GM11168 (cell line): ENCODE measurements at regions not wholly inside any gene's neighbourhood (a gene's known extent, or its start where the extent isn't known, plus 50 kb on each side); places are given as distances from the start of the nearest gene placed in this dataset.

Experiments
- in situ Hi-C: fragments of 300-500 bp; cut with MboI; formaldehyde crosslinking; loops from one replicate; pipeline ENCODE4 v1.12.0; 2022; ENCODE audit warnings: low sequenced_read_pairs; ENCODE audit not compliant: unreplicated experiment

- in situ Hi-C loops: loop anchor here (25.0 kb wide), 2 partner anchors 534 to 1084 kb away; no protein-coding TSS in a partner anchor
Observed at GRCh38 chr7:82571047-82571446, 127.5 kb upstream of the CACNA2D1 start.

DNA sequence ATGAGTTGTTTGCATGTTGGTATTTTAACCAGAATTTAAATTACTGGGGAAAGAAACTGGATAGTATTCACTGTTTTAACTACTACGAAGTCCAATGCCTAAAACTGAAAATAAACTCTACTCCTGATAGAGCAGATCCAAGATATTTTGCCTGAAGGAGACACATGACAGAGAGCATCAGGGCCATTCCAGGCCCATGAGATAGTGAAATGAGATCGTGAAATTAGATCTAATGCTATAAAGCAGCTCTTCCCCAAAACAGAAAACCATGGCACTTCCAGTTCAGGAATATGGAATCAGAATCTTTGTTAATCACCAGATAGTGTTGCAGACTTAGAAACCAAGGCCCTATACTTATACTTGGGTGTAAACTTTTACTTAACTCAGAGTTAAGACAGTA is 124.3 kb upstream of the CACNA2D1 start:
- in situ Hi-C loops: loop anchor here (25.0 kb wide), 2 partner anchors 531 to 1081 kb away; no protein-coding TSS in a partner anchor

DNA sequence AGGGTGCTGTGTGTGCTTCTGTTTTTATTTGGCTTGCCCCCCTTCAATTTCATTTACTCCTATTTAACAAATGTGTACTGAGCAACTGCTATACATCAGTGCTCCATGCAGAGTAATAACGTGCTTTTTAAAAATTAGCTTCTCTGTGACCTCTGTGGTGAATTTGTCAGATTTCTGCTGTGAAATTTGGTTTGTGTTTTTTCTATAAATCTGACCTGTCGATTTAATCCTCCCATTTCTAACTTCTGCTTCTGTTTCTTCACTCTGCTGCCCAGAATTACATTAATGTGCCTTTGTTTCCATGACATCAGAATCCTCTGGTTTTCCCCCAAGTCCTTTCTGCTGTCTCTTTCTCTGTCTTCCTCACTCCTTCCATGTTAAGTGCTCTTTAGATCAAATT is 123.8 kb upstream of the CACNA2D1 start:
- in situ Hi-C loops: loop anchor here (25.0 kb wide), 2 partner anchors 530 to 1080 kb away; no protein-coding TSS in a partner anchor

- in situ Hi-C loops: loop anchor here (25.0 kb wide), 2 partner anchors 529 to 1079 kb away; no protein-coding TSS in a partner anchor
Observed at GRCh38 chr7:82566752-82567151, 123.2 kb upstream of the CACNA2D1 start.

DNA sequence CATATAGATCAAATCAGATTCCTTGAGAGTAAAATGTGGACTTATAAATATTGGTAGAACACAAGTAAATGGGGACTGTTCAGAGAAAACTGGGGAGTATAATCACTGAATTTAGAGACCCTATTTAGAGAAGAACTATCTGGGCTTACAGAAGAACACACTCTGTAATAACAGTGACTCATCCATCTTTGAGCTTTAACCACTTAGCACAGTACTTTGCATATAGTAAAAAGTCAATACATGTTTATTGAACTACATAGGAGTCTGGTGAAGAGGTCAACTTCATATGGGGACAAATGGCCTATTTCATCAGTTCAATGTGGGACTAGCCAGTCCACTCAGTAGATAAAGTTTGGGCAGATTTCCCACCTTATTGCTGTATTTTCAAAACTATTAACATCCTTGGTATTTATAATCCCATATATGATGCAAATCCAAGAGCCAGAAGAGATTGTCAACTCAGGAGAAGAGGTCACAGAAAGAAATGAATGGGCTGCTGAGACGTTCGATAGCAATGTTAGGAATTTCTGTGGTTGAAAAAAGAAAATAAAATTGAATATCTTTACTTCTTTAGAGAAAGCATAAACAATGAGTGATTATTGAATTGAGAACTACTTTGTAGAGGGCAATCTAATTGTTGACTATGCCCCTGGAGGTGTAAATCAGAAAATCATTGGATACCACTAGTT is 119.3 kb upstream of the CACNA2D1 start:
- in situ Hi-C loops: loop anchor here (25.0 kb wide), 2 partner anchors 526 to 1076 kb away; no protein-coding TSS in a partner anchor

DNA sequence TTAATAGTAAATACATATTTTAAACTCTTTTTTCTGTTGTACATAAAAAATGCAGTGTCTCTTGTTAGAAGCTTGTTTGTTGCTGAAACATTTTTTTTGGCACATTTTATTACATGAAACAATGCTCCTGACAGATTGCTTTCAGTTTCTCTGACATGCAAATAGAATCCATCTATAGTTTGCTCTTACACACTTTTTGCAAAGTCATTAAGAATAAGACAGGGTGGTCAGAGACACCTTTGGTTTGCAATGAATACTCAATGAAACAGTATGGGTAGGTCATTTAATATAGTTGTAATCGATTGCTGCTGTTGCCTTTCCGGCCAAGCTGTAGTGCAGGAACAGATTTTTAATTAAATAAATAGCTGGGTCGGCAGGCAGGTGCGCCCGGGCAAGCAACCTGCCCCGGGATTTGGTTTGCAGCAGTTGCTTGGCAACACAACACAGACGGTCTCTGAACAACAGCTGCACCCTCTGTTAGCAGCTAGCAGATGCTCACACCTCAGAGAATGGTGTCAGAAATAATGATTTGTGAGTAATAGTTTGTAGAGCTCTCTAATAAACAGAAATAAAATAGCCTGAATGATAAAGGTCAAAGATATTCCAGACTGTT is 115.7 kb upstream of the CACNA2D1 start:
- in situ Hi-C loops: loop anchor here (25.0 kb wide), 2 partner anchors 522 to 1072 kb away; no protein-coding TSS in a partner anchor

- in situ Hi-C loops: loop anchor here (25.0 kb wide), 2 partner anchors 512 to 1062 kb away; no protein-coding TSS in a partner anchor
Observed at GRCh38 chr7:82549616-82550285, 106.2 kb upstream of the CACNA2D1 start.

DNA sequence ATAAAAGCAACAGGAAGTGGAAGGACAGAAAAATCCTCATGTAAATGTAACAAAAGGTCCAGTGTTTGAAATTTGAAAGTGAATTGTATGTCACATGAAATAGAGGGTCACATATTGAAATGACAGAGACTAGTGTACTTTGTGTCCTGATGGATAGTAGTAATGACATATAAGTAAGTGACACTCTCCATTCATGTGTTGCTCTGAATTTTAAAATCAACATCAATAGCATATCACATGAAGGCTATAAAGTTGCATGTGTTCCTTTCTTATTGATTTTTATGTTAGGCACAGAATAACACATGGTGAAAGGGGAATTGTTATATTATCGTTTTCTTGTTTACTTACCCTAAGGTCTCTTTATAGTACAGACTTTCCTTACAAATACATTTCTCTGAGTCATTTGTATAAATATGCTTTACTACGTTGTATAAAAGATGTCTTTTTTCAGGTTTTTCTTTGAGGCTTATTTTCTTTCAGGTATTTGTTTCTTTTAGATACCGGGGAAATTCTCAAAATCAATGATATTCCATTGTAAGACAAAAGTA is 104.6 kb upstream of the CACNA2D1 start:
- in situ Hi-C loops: no loop called here

GRCh38 chr7:82542665-82543064 is 99.1 kb upstream of the CACNA2D1 start:
- in situ Hi-C loops: no loop called here

GRCh38 chr7:82539969-82540368 is 96.4 kb upstream of the CACNA2D1 start:
- in situ Hi-C loops: no loop called here

DNA sequence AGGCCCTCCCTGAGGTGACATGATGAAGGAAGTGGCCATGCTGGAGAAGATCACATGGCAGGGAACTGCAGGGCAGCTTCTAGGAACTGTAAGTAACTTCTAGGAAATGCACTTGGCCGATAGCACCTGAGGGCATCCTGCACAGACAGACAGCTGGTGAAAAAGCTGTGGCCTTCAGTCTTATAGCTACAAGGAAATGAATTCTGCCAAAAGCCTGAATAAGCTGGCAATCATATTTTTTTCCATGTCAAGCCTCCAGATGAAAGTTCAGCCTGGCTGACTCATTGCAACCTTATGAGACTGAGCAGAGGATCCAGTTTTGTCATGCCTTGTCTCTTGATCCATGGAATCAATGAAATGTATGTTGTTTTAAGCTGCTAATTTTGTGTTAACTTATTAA is 91.1 kb upstream of the CACNA2D1 start:
- in situ Hi-C loops: no loop called here

- in situ Hi-C loops: no loop called here
Observed at GRCh38 chr7:82530361-82530760, 86.8 kb upstream of the CACNA2D1 start.

- in situ Hi-C loops: no loop called here
Observed at GRCh38 chr7:82528577-82529310, 85.2 kb upstream of the CACNA2D1 start.

GRCh38 chr7:82527851-82528250 is 84.3 kb upstream of the CACNA2D1 start:
- in situ Hi-C loops: no loop called here

DNA sequence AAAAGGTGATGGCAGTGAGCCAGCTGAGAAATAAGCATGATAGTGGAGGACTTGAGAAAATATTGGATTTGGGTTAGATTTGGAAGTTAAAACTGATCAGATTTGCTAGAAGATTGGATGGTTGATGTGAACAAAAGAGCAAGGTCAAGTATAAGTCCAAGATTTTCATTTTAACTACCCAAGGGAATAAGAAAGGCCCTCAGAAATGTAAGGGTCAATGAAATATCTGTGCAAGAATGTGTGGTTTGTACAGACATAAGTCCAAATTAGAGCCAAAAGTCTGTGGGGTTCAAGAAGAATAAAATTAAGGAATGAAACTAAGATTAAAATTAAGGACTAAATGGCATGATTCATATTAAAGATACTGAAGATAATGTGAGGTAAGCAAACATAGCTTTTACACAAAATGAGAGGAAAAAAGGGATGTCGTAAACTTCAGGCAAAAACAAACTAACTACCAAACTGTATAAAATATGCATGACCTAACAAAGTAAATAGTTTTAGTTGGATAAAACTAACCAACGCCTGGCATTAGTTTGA is 78.4 kb upstream of the CACNA2D1 start:
- in situ Hi-C loops: no loop called here

DNA sequence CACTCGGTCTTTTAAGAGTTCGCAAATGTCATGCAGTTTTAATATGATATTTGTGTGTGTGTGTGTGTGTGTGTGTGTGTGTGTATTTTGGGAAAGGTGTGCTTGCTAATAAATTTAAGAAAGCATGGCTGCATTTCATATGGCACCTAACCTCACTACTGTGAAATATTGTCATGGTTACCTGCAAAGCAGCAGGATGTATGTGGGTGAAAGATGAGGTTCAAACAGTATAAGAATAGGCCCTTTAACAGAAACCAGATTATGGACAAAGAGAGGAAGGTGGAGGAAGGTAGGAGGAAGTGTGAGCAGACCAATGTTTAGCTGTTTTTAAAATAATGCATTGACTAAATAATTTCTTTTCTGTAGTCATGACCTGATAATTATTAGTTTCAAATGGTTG is 73.5 kb upstream of the CACNA2D1 start:
- in situ Hi-C loops: no loop called here

GRCh38 chr7:82511542-82511941 is 68.0 kb upstream of the CACNA2D1 start:
- in situ Hi-C loops: no loop called here

GRCh38 chr7:82507976-82508677 is 64.5 kb upstream of the CACNA2D1 start:
- in situ Hi-C loops: no loop called here

- in situ Hi-C loops: no loop called here
Observed at GRCh38 chr7:82507365-82507975, 63.9 kb upstream of the CACNA2D1 start.
